DMS53 treated with DMSO at 0.1 percent for 48 hours (cell line): ENCODE measurements at regions not wholly inside any gene's neighbourhood (a gene's known extent, or its start where the extent isn't known, plus 50 kb on each side); places are given as distances from the start of the nearest gene placed in this dataset.
"Not testable (repeated sequence)": the region's sequence is repeated elsewhere in the genome, so short reads cannot be mapped to it uniquely, and the experiment has no call there.

Experiments
- DNase-seq: peaks from one replicate; lab custom pipeline; 2025; ENCODE audit not compliant: unreplicated experiment; lab: John Stamatoyannopoulos, UW

GRCh38 chr3:154684440-154684839 is 254.4 kb upstream of the GPR149 start:
- DNase-seq = no peak

GRCh38 chr3:154684021-154684420 is 254.0 kb upstream of the GPR149 start:
- no peak for DNase-seq

- DNase-seq = no peak
Measured at GRCh38 chr3:154678041-154678654, 248.2 kb upstream of the GPR149 start.

GRCh38 chr3:154668835-154669234 is 238.8 kb upstream of the GPR149 start:
- DNase-seq = no peak

GRCh38 chr3:154668187-154668586 is 238.2 kb upstream of the GPR149 start:
- DNase-seq = no peak

- DNase-seq = no peak
Measured at GRCh38 chr3:154666542-154666941, 236.6 kb upstream of the GPR149 start.

GRCh38 chr3:154664714-154665113 is 234.7 kb upstream of the GPR149 start:
- no peak for DNase-seq

GRCh38 chr3:154662851-154663250 is 232.9 kb upstream of the GPR149 start:
- DNase-seq = no peak

GRCh38 chr3:154660811-154661210 is 230.8 kb upstream of the GPR149 start:
- no peak for DNase-seq

GRCh38 chr3:154658000-154658399 is 228.0 kb upstream of the GPR149 start:
- no peak for DNase-seq

GRCh38 chr3:154657218-154657617 is 227.2 kb upstream of the GPR149 start:
- no peak for DNase-seq

- no peak for DNase-seq
Measured at GRCh38 chr3:154656486-154656885, 226.5 kb upstream of the GPR149 start.

GRCh38 chr3:154642145-154642544 is 212.2 kb upstream of the GPR149 start:
- DNase-seq = no peak

- DNase-seq = no peak
Measured at GRCh38 chr3:154625756-154626155, 195.8 kb upstream of the GPR149 start.

GRCh38 chr3:154619621-154620020 is 189.6 kb upstream of the GPR149 start:
- not testable (repeated sequence) for DNase-seq

- no peak for DNase-seq
Measured at GRCh38 chr3:154616298-154616697, 186.3 kb upstream of the GPR149 start.

GRCh38 chr3:154615471-154615870 is 185.5 kb upstream of the GPR149 start:
- DNase-seq = no peak

- no peak for DNase-seq
Measured at GRCh38 chr3:154614601-154615000, 184.6 kb upstream of the GPR149 start.

GRCh38 chr3:154614078-154614477 is 184.1 kb upstream of the GPR149 start:
- DNase-seq = no peak

- DNase-seq = no peak
Measured at GRCh38 chr3:154602241-154602640, 172.3 kb upstream of the GPR149 start.

GRCh38 chr3:154598166-154598565 is 168.2 kb upstream of the GPR149 start:
- no peak for DNase-seq

GRCh38 chr3:154590675-154591384 is 160.8 kb upstream of the GPR149 start:
- no peak for DNase-seq

- DNase-seq = no peak
Measured at GRCh38 chr3:154588831-154589230, 158.8 kb upstream of the GPR149 start.
